B cell (primary cell): ENCODE measurements at regions not wholly inside any gene's neighbourhood (a gene's known extent, or its start where the extent isn't known, plus 50 kb on each side); places are given as distances from the start of the nearest gene placed in this dataset.

ENCODE experiments used
- ATAC-seq: fragments of 200-7000 bp; cut with Tn5 transposase; one replicate; pipeline ENCODE4 v1.10.0; 2021; ENCODE audit warnings: low read depth, mild to moderate bottlenecking, moderate number of reproducible peaks, moderate library complexity
- CTCF ChIA-PET: fragments of 350-600 bp; sonication (Branson Sonifier 250); formaldehyde crosslinking; loops from one replicate; lab custom pipeline; 2021; ENCODE audit warnings: antibody characterized with exemption, inconsistent platforms; lab: Charles Lee
- POLR2A ChIA-PET: fragments of 350-600 bp; sonication (Branson Sonifier 250); formaldehyde crosslinking; loops from one replicate; lab custom pipeline; 2021; ENCODE audit warnings: antibody characterized with exemption; lab: Charles Lee
- DNase-seq: peaks from one replicate; pipeline ENCODE4 v3.0.0; 2013
- H2AFZ ChIP-seq: 2 replicates; pipeline ENCODE4 v1.6.1; 2012; ENCODE audit warnings: mild to moderate bottlenecking, low read depth, low read length; ENCODE audit not compliant: insufficient read depth, poor library complexity, severe bottlenecking
- H3K27ac ChIP-seq, 2 donors: 1 replicate in 1 of 2; 2 replicates in 1 of 2; pipeline ENCODE4 v1.5.1; 2012 to 2013; ENCODE audit warnings: low read length in 2 of 2, mild to moderate bottlenecking in 2 of 2, moderate library complexity in 1 of 2
- H3K27me3 ChIP-seq, 4 experiments: fragments of 200-600 bp in 1 of 4; sonication (generic) in 1 of 4; replicated peaks in 1 of 4; 1 replicate in 2 of 4; 2 replicates in 2 of 4; pipeline versions ENCODE4 v1.6.1 to v1.7.0; 2013 to 2016; ENCODE audit warnings: low read length in 3 of 4, mild to moderate bottlenecking in 2 of 4, mixed read lengths in 1 of 4, moderate library complexity in 1 of 4; ENCODE audit not compliant: insufficient read depth in 4 of 4, control insufficient read depth in 3 of 4; ENCODE audit errors: control extremely low read depth in 1 of 4
- H3K36me3 ChIP-seq, 2 experiments: replicated peaks in 1 of 2; 1 replicate in 1 of 2; 2 replicates in 1 of 2; pipeline versions ENCODE4 v1.6.1 to v1.7.1; 2013; ENCODE audit warnings: low read length in 1 of 2; ENCODE audit not compliant: insufficient read depth in 2 of 2, control insufficient read depth in 1 of 2; ENCODE audit errors: control extremely low read depth in 1 of 2, extremely low read depth in 1 of 2
- H3K4me1 ChIP-seq, 2 donors: fragments of 200-600 bp in 1 of 2; sonication (generic) in 1 of 2; 1 replicate in 1 of 2; 2 replicates in 1 of 2; pipeline versions ENCODE4 v1.5.1 to v1.6.1; 2013 to 2017; ENCODE audit warnings: low read length in 2 of 2; ENCODE audit not compliant: control insufficient read depth in 2 of 2, insufficient read depth in 2 of 2
- H3K4me2 ChIP-seq: replicated peaks from 2 replicates; pipeline ENCODE3; 2012; ENCODE audit warnings: mild to moderate bottlenecking, low read depth, low read length; ENCODE audit not compliant: poor library complexity, severe bottlenecking
- H3K4me3 ChIP-seq, 5 experiments: fragments of 200-600 bp in 1 of 5; sonication (generic) in 1 of 5; 1 replicate in 3 of 5; 2 replicates in 2 of 5; pipeline versions ENCODE4 v1.5.1 to v1.7.0; 2011 to 2016; ENCODE audit warnings: low read length in 4 of 5, mild to moderate bottlenecking in 4 of 5, low read depth in 2 of 5, control low read depth in 1 of 5, moderate library complexity in 1 of 5; ENCODE audit not compliant: insufficient read depth in 1 of 5; ENCODE audit errors: control extremely low read depth in 1 of 5, extremely low read depth in 1 of 5
- H3K79me2 ChIP-seq: fragments of 200-600 bp; sonication (generic); one replicate; pipeline ENCODE4 v1.6.0; 2016; ENCODE audit warnings: low read length; ENCODE audit not compliant: control insufficient read depth, insufficient read depth
- H3K9ac ChIP-seq: fragments of 200-600 bp; sonication (generic); 2 replicates; pipeline ENCODE4 v1.6.1; 2017; ENCODE audit warnings: mild to moderate bottlenecking, low read length, moderate library complexity
- H3K9me3 ChIP-seq, 3 donors: one replicate each; pipeline versions ENCODE4 v1.6.1 to v1.7.1; 2013; ENCODE audit warnings: low read length in 2 of 3; ENCODE audit not compliant: control insufficient read depth in 2 of 3, insufficient read depth in 1 of 3; ENCODE audit errors: control extremely low read depth in 1 of 3
- H4K20me1 ChIP-seq: 2 replicates; pipeline ENCODE4 v1.6.0; 2012; ENCODE audit warnings: mild to moderate bottlenecking, low read length; ENCODE audit not compliant: insufficient read depth, control insufficient read depth, poor library complexity, severe bottlenecking
- H3K27ac Mint-ChIP-seq: one replicate; pipeline ENCODE4 v1.8.0; 2021; ENCODE audit warnings: mixed read lengths
- H3K27me3 Mint-ChIP-seq: one replicate; pipeline ENCODE4 v1.8.0; 2021; ENCODE audit warnings: mixed read lengths
- H3K4me1 Mint-ChIP-seq: one replicate; pipeline ENCODE4 v1.8.0; 2021; ENCODE audit warnings: mixed read lengths
- H3K4me3 Mint-ChIP-seq: one replicate; pipeline ENCODE4 v1.8.0; 2021; ENCODE audit warnings: mixed read lengths
- H3K9me3 Mint-ChIP-seq: one replicate; pipeline ENCODE4 v1.8.0; 2022; ENCODE audit warnings: mixed read lengths; ENCODE audit not compliant: insufficient read depth
- EZH2 ChIP-seq: IDR thresholded peaks from 2 replicates; pipeline ENCODE4 v1.6.1; 2012; ENCODE audit warnings: borderline replicate concordance, low read depth, mild to moderate bottlenecking, moderate library complexity, low read length; ENCODE audit not compliant: insufficient read depth, poor library complexity, severe bottlenecking
- WGBS: methylation state at CpG from one replicate; pipeline ENCODE4 v1.1.5; 2013; ENCODE audit warnings: missing lambda C conversion rate; ENCODE audit not compliant: insufficient coverage; 5-methylcytosine and 5-hydroxymethylcytosine counted together
- intact Hi-C: fragments of 100-400 bp; cut with micrococcal nuclease; formaldehyde crosslinking; loops from one replicate; pipeline ENCODE4 v1.10.0; 2022
- TF ChIP-seq, protein P1 (sequence below): fragments of 200-600 bp; IDR thresholded peaks from one replicate; pipeline ENCODE4 v1.8.0; 2022; ENCODE audit warnings: antibody characterized with exemption, mild to moderate bottlenecking

DNA sequence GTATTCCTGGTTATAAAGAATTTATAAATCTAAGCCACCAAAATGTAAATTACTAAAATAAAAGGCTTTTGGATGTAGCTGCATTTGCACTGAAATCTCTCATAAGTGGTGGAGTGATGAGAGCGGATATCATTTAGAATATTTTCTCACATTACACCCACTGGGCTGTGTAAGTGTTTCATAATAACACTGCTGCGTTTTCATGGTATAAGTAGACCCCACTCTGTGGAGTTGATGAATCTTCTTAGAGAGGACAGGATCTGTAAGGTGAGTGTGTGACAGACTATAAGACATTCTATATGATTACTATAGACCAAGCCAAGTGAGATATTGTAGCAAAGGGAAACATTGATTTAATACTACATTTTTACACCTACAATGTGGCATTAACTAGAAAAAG is 1024.1 kb upstream of the LRRN3 start:
- no peaks in the 10 kb centered on the region for H3K27me3 ChIP-seq
- H3K9ac ChIP-seq = no peak overlapping the region
- no peak overlapping the region for H3K4me3 Mint-ChIP-seq
- H3K79me2 ChIP-seq = no peaks in the 10 kb centered on the region
- H3K4me1 Mint-ChIP-seq = no peaks in the 10 kb centered on the region
- no peak overlapping the region for H3K27ac ChIP-seq
- TF ChIP-seq, protein P1, sequence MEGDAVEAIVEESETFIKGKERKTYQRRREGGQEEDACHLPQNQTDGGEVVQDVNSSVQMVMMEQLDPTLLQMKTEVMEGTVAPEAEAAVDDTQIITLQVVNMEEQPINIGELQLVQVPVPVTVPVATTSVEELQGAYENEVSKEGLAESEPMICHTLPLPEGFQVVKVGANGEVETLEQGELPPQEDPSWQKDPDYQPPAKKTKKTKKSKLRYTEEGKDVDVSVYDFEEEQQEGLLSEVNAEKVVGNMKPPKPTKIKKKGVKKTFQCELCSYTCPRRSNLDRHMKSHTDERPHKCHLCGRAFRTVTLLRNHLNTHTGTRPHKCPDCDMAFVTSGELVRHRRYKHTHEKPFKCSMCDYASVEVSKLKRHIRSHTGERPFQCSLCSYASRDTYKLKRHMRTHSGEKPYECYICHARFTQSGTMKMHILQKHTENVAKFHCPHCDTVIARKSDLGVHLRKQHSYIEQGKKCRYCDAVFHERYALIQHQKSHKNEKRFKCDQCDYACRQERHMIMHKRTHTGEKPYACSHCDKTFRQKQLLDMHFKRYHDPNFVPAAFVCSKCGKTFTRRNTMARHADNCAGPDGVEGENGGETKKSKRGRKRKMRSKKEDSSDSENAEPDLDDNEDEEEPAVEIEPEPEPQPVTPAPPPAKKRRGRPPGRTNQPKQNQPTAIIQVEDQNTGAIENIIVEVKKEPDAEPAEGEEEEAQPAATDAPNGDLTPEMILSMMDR = no peak
- TF ChIP-seq EZH2 = no peak
- no peaks in the 10 kb centered on the region for H4K20me1 ChIP-seq
- no CpG with 5 or more reads among the region's 2 CpGs for WGBS
- H3K9me3 Mint-ChIP-seq = peaks cover 2% of the 10 kb centered on the region
- no peaks in the 10 kb centered on the region for H3K9me3 ChIP-seq
- H3K4me3 ChIP-seq = no peak overlapping the region
- no peak overlapping the region for H3K4me2 ChIP-seq
- H3K4me1 ChIP-seq = no peaks in the 10 kb centered on the region
- no peaks in the 10 kb centered on the region for H3K36me3 ChIP-seq
- intact Hi-C loops = no loop called here
- ChIA-PET CTCF (no interaction called here), POLR2A (no interaction called here)
- no peak for DNase-seq
- no peak overlapping the region for H2AFZ ChIP-seq
- H3K27ac Mint-ChIP-seq = no peak overlapping the region
- ATAC-seq = no peak
- H3K27me3 Mint-ChIP-seq = no peaks in the 10 kb centered on the region

GRCh38 chr7:110071192-110071591 is 1019.7 kb upstream of the LRRN3 start:
- no peaks in the 10 kb centered on the region for H3K9me3 ChIP-seq

More at GRCh38 chr7:110071192-110071591, 1019.7 kb upstream of the LRRN3 start:
- H3K4me3 Mint-ChIP-seq = no peak overlapping the region
- ChIA-PET POLR2A (no interaction called here), CTCF (no interaction called here)
- Histone ChIP-seq H4K20me1 (no peaks in the 10 kb centered on the region), H3K4me3 (no peak overlapping the region), H3K27me3 (no peaks in the 10 kb centered on the region), H3K4me1 (no peaks in the 10 kb centered on the region), H3K36me3 (no peaks in the 10 kb centered on the region), H3K27ac (no peak overlapping the region), H3K4me2 (no peak overlapping the region), H3K9ac (no peak overlapping the region), H3K79me2 (no peaks in the 10 kb centered on the region), H2AFZ (no peak overlapping the region)
- no peak for DNase-seq
- H3K27me3 Mint-ChIP-seq = no peaks in the 10 kb centered on the region
- H3K27ac Mint-ChIP-seq = no peak overlapping the region
- peaks cover 2% of the 10 kb centered on the region for H3K9me3 Mint-ChIP-seq
- H3K4me1 Mint-ChIP-seq = no peaks in the 10 kb centered on the region
- WGBS = 69% methylated on average over 2 of the region's 4 CpGs
- intact Hi-C loops = no loop called here
- TF ChIP-seq, protein P1 = no peak
- TF ChIP-seq EZH2 = no peak
- ATAC-seq = no peak
